HCT116 (cell line): ENCODE measurements at regions not wholly inside any gene's neighbourhood (a gene's known extent, or its start where the extent isn't known, plus 50 kb on each side); places are given as distances from the start of the nearest gene placed in this dataset.

ENCODE experiments used
- ATAC-seq: fragments of 200-7000 bp; cut with Tn5 transposase; 2 replicates; pipeline ENCODE4 v1.9.1; 2020; ENCODE audit warnings: mild to moderate bottlenecking, moderate library complexity
- BruUV-seq: library from RNA; stranded (reverse); fragments of 400-500 nt; replicated peaks from 2 replicates; lab custom pipeline; 2021; lab: Mats Ljungman, UMichigan
- CTCF ChIA-PET: fragments of 300-600 bp; sonication (Branson Sonifier 250); formaldehyde crosslinking; loops from one replicate; lab custom pipeline; 2021; ENCODE audit warnings: antibody characterized with exemption; lab: Charles Lee
- POLR2A ChIA-PET: fragments of 300-600, 350-600 bp; sonication (Branson Sonifier 250); formaldehyde crosslinking; loops from one replicate; lab custom pipeline; 2021; ENCODE audit warnings: antibody characterized with exemption; lab: Charles Lee
- RAD21 ChIA-PET, 2 experiments: fragments of 300-600 bp; sonication (Branson Sonifier 250); formaldehyde crosslinking; loops; one replicate each; lab custom pipeline; 2023; ENCODE audit warnings: low total read pairs in 2 of 2; ENCODE audit not compliant: uncharacterized antibody in 2 of 2, unreplicated experiment in 2 of 2, low non-redundant PET in 1 of 2; lab: Charles Lee
- DNase-seq: peaks from one replicate; pipeline ENCODE4 v3.0.0-alpha.2; 2010; ENCODE audit warnings: low read depth, low spot score
- H2AFZ ChIP-seq: fragments of 200-600 bp; shearing (Covaris generic), sonication (generic); 2 replicates; pipeline ENCODE4 v1.6.1; 2017; ENCODE audit warnings: low read depth, mixed run types, mixed read lengths, antibody characterized with exemption, low read length; ENCODE audit not compliant: poor library complexity, severe bottlenecking
- H3K27ac ChIP-seq: 2 replicates; pipeline ENCODE4 v1.5.1; 2012; ENCODE audit warnings: low read depth, low read length
- H3K27me3 ChIP-seq: fragments of 200-600 bp; sonication (generic); 2 replicates; pipeline ENCODE4 v1.6.1; 2016; ENCODE audit warnings: mixed run types, low read length, mixed read lengths; ENCODE audit not compliant: insufficient read depth
- H3K36me3 ChIP-seq, 2 experiments: fragments of 200-500 bp in 1 of 2; fragments of 200-600 bp in 1 of 2; sonication (Bioruptor generic) in 1 of 2; sonication (generic) in 1 of 2; 2 replicates each; pipeline versions ENCODE4 v1.5.1 to v1.6.1; 2014 to 2016; ENCODE audit warnings: low read length in 2 of 2, inconsistent platforms in 1 of 2, mixed read lengths in 1 of 2, mixed run types in 1 of 2; ENCODE audit not compliant: insufficient read depth in 2 of 2, control insufficient read depth in 1 of 2
- H3K4me1 ChIP-seq, 2 experiments: fragments of 200-600 bp in 1 of 2; sonication (generic) in 1 of 2; 2 replicates each; pipeline versions ENCODE4 v1.5.1 to v1.6.1; 2012 to 2017; ENCODE audit warnings: low read length in 2 of 2, inconsistent platforms in 1 of 2, mild to moderate bottlenecking in 1 of 2, mixed read lengths in 1 of 2, mixed run types in 1 of 2, moderate library complexity in 1 of 2; ENCODE audit not compliant: insufficient read depth in 2 of 2, control insufficient read depth in 1 of 2
- H3K4me2 ChIP-seq: fragments of 200-600 bp; sonication (generic); 2 replicates; pipeline ENCODE4 v1.6.1; 2017; ENCODE audit warnings: mixed run types, low read length, mixed read lengths
- H3K4me3 ChIP-seq, 2 experiments: fragments of 200-600 bp in 1 of 2; sonication (generic) in 1 of 2; replicated peaks in 1 of 2; 2 replicates each; pipeline ENCODE4 v1.5.1; 2011 to 2016; ENCODE audit warnings: low read length in 2 of 2, control low read depth in 1 of 2, low read depth in 1 of 2, mild to moderate bottlenecking in 1 of 2, mixed read lengths in 1 of 2, mixed run types in 1 of 2
- H3K79me2 ChIP-seq: fragments of 200-600 bp; sonication (generic); 2 replicates; pipeline ENCODE4 v1.6.1; 2017; ENCODE audit warnings: mild to moderate bottlenecking, mixed run types, low read length, moderate library complexity, mixed read lengths; ENCODE audit not compliant: insufficient read depth
- H3K9ac ChIP-seq: fragments of 200-600 bp; sonication (generic); 2 replicates; pipeline ENCODE4 v1.6.1; 2016; ENCODE audit warnings: low read length, mixed read lengths
- H3K9me2 ChIP-seq: fragments of 200-600 bp; sonication (generic), shearing (Covaris generic); 2 replicates; pipeline ENCODE4 v1.6.1; 2017; ENCODE audit warnings: mixed run types, mild to moderate bottlenecking, moderate library complexity; ENCODE audit not compliant: insufficient read depth
- H3K9me3 ChIP-seq, 2 experiments: fragments of 200-500 bp in 1 of 2; fragments of 200-600 bp in 1 of 2; sonication (Bioruptor generic) in 1 of 2; sonication (generic) in 1 of 2; 2 replicates each; pipeline ENCODE4 v1.6.1; 2014 to 2017; ENCODE audit warnings: low read length in 2 of 2, mixed read lengths in 2 of 2, inconsistent platforms in 1 of 2, low read depth in 1 of 2, mild to moderate bottlenecking in 1 of 2, mixed run types in 1 of 2, moderate library complexity in 1 of 2; ENCODE audit not compliant: control insufficient read depth in 1 of 2, insufficient read depth in 1 of 2
- H4K20me1 ChIP-seq: fragments of 200-600 bp; sonication (generic), shearing (Covaris generic); 2 replicates; pipeline ENCODE4 v1.6.1; 2017; ENCODE audit warnings: mixed run types, mild to moderate bottlenecking, moderate library complexity; ENCODE audit not compliant: insufficient read depth
- ATF3 ChIP-seq: IDR thresholded peaks from 2 replicates; pipeline ENCODE4 v1.6.1; 2012
- CBX3 ChIP-seq: IDR thresholded peaks from 2 replicates; pipeline ENCODE4 v1.6.1; 2012; ENCODE audit warnings: low read depth
- CTCF ChIP-seq, 3 experiments: fragments of 200-600 bp in 1 of 3; sonication (generic) in 1 of 3; IDR thresholded peaks in 2 of 3; conservative IDR thresholded peaks in 1 of 3; 2 replicates each; pipeline ENCODE4 v1.5.1; 2012 to 2017; ENCODE audit warnings: low read depth in 2 of 3, low read length in 2 of 3, antibody characterized with exemption in 1 of 3, borderline replicate concordance in 1 of 3, control low read depth in 1 of 3, mild to moderate bottlenecking in 1 of 3, mixed read lengths in 1 of 3, mixed run types in 1 of 3, moderate library complexity in 1 of 3; ENCODE audit not compliant: insufficient read depth in 1 of 3
- EZH2 ChIP-seq: fragments of 200-600 bp; sonication (generic); IDR thresholded peaks from 2 replicates; pipeline ENCODE4 v1.6.1; 2017; ENCODE audit warnings: antibody characterized with exemption, mixed run types
- POLR2A ChIP-seq: IDR thresholded peaks from 2 replicates; pipeline ENCODE4 v1.7.0; 2011; ENCODE audit warnings: borderline replicate concordance; ENCODE audit not compliant: insufficient read depth, insufficient read length; ENCODE audit errors: extremely low read depth
- POLR2AphosphoS5 ChIP-seq: IDR thresholded peaks from 2 replicates; pipeline ENCODE4 v1.6.1; 2011; ENCODE audit warnings: mild to moderate bottlenecking, low read depth, low read length, moderate library complexity
- RAD21 ChIP-seq: IDR thresholded peaks from 2 replicates; pipeline ENCODE4 v1.6.1; 2012; ENCODE audit warnings: low read depth, mild to moderate bottlenecking
- REST ChIP-seq: IDR thresholded peaks from 2 replicates; pipeline ENCODE4 v1.6.1; 2012; ENCODE audit warnings: low read depth
- SIN3A ChIP-seq: IDR thresholded peaks from 2 replicates; pipeline ENCODE4 v1.6.1; 2012; ENCODE audit warnings: low read depth
- SRF ChIP-seq: IDR thresholded peaks from 2 replicates; pipeline ENCODE4 v1.6.1; 2012; ENCODE audit warnings: low read depth
- ZFX ChIP-seq: fragments of 450-650 bp; IDR thresholded peaks from 2 replicates; pipeline ENCODE4 v1.6.1; 2017
- ZNF274 ChIP-seq: fragments of 200-500 bp; sonication (Bioruptor generic); IDR thresholded peaks from 2 replicates; pipeline ENCODE4 v1.6.1; 2014; ENCODE audit warnings: mild to moderate bottlenecking, low read depth, low read length, inconsistent platforms
- intact Hi-C: fragments of 100-400 bp; cut with micrococcal nuclease; formaldehyde crosslinking; loops from 2 replicates; pipeline ENCODE4 v1.10.0; 2022

GRCh38 chr4:125828346-125828745 lies 513.6 kb downstream of the FAT4 start:
- Histone ChIP-seq H3K27ac (no peak overlapping the region), H2AFZ (no peak overlapping the region), H3K9me2 (no peaks in the 10 kb centered on the region), H3K36me3 (no peaks in the 10 kb centered on the region), H3K9me3 (no peaks in the 10 kb centered on the region), H3K4me3 (no peak overlapping the region), H3K9ac (no peak overlapping the region), H3K4me2 (no peak overlapping the region), H3K79me2 (no peaks in the 10 kb centered on the region), H3K27me3 (no peaks in the 10 kb centered on the region), H3K4me1 (no peaks in the 10 kb centered on the region), H4K20me1 (no peaks in the 10 kb centered on the region)
- no TSS peak for BruUV-seq
- ChIA-PET RAD21 (no interaction called here), POLR2A (no interaction called here), CTCF (no interaction called here)
- no peak for DNase-seq
- no peak for ATAC-seq
- no peak for TF ChIP-seq SRF
- no peak for TF ChIP-seq RAD21
- TF ChIP-seq REST, result no peak
- no peak for TF ChIP-seq CBX3
- intact Hi-C loops, result no loop called here

GRCh38 chr4:125832161-125832560 lies 517.4 kb downstream of the FAT4 start:
- H3K9me2 ChIP-seq, result no peaks in the 10 kb centered on the region
- RAD21 ChIA-PET, result no interaction called here
- H2AFZ ChIP-seq, result no peak overlapping the region
- no peaks in the 10 kb centered on the region for H4K20me1 ChIP-seq
- H3K79me2 ChIP-seq, result no peaks in the 10 kb centered on the region
- no peaks in the 10 kb centered on the region for H3K4me1 ChIP-seq
- H3K27ac ChIP-seq, result no peak overlapping the region
- no TSS peak for BruUV-seq
- no peaks in the 10 kb centered on the region for H3K27me3 ChIP-seq
- POLR2A ChIA-PET, result no interaction called here
- no peak overlapping the region for H3K9ac ChIP-seq
- DNase-seq (no peak), ATAC-seq (no peak)
- no peak overlapping the region for H3K4me3 ChIP-seq
- intact Hi-C loops, result no loop called here
- no peak overlapping the region for H3K4me2 ChIP-seq
- no peaks in the 10 kb centered on the region for H3K36me3 ChIP-seq
- H3K9me3 ChIP-seq, result no peaks in the 10 kb centered on the region
- CTCF ChIA-PET, result no interaction called here
- TF ChIP-seq ZFX (no peak), CTCF (IDR thresholded peaks at IDR 0.05 in 2 of 3, conservative IDR thresholded peaks at IDR 0.05 in 1 of 3; ENCODE audit: borderline replicate concordance in 1 of 3, insufficient read depth in 1 of 3, low read depth in 2 of 3, low read length in 2 of 3) (no peak), POLR2A (no peak), CBX3 (no peak), POLR2AphosphoS5 (no peak), EZH2 (no peak), ZNF274 (no peak), REST (no peak), ATF3 (no peak), SIN3A (no peak)
